ENCODE measurements at regions not wholly inside any gene's neighbourhood (a gene's known extent, or its start where the extent isn't known, plus 50 kb on each side); places are given as distances from the start of the nearest gene placed in this dataset.
A peak's percentile ranks its signal among the peaks of the same experiment; 100 is the strongest.

DNA sequence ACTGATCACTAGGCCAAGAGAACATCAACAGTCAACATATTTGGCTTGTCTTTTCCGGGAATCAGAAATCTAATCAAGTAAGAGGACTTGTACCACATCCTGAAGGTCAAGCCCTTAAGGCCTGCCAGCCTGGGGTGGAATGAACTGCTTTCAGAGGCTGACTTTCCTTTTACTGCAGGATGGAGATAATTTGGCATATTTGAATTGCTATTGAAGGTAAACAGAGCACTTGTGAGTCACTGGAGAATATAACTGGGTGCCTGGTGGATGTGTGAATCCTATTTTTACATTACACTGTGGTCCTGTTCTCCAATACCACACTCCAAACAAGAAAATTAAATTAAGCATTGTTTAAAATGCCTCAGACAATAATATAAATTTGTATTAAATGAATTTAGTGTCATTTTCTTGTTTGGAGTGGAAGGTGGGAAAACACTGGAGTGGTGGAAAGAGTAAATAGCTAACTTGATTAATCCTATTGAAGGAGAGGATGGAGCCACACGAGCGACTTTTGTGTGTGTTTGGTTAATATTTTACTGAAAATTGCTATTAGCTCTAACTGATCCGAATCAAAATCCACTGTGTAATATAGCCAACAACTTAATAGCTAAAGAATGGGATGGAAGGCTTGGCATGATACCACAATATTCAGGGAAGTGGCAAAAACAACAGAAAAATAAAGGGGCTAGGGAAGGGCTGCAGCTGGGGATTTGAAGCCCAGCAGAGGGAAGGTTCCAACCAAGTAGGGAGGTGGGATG lies 89.4 kb downstream of the OTX2 start:
- Histone ChIP-seq H3K27me3 (ENCODE audit: control insufficient read depth in 5 of 5, insufficient read depth in 4 of 5, low read length in 5 of 5) (peaks cover 0 to 5% (median 0%) of the 10 kb centered on the region in 5 donors), H3K4me1 (ENCODE audit: control insufficient read depth in 5 of 5, insufficient read depth in 5 of 5, low read length in 5 of 5) (no peaks in the 10 kb centered on the region), H3K4me3 (ENCODE audit: low read depth in 1 of 5, low read length in 5 of 5) (no peak overlapping the region), H3K27ac (ENCODE audit: low read depth, low read length) (no peak overlapping the region), H3K9ac (ENCODE audit: low read length in 5 of 5) (no peak overlapping the region), H3K9me3 (ENCODE audit: control insufficient read depth in 5 of 5, low read length in 5 of 5) (no peaks in the 10 kb centered on the region), H3K36me3 (ENCODE audit: control insufficient read depth in 5 of 5, insufficient read depth in 5 of 5, low read length in 5 of 5) (no peaks in the 10 kb centered on the region)

DNA sequence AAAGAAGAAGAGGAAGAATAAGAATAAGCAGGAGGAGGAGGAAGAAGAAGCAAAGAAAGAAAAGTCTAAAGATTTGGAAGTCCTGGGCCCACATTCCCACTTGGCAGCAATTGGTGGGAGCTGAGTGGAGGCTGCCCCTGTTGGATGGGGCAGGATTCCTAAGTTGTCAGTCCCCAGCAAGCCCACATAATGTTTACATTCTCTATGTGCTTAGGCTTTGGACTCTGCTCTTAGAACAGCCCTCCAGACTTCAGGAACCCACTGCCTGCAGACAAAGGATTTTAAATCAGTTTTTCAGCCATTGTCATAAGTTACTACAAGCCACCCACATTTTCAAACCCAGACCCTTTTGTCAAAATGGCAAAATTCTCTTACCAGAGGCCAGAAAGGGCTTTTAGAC lies 92.0 kb downstream of the OTX2 start:
- H3K9ac ChIP-seq (ENCODE audit: low read length in 5 of 5) = no peak overlapping the region
- H3K27me3 ChIP-seq (ENCODE audit: control insufficient read depth in 5 of 5, insufficient read depth in 4 of 5, low read length in 5 of 5) = peaks cover 0 to 2% (median 0%) of the 10 kb centered on the region in 5 donors
- no peaks in the 10 kb centered on the region for H3K9me3 ChIP-seq (ENCODE audit: control insufficient read depth in 5 of 5, low read length in 5 of 5)
- H3K4me3 ChIP-seq (ENCODE audit: low read depth in 1 of 5, low read length in 5 of 5) = no peak overlapping the region
- H3K36me3 ChIP-seq (ENCODE audit: control insufficient read depth in 5 of 5, insufficient read depth in 5 of 5, low read length in 5 of 5) = no peaks in the 10 kb centered on the region
- H3K4me1 ChIP-seq (ENCODE audit: control insufficient read depth in 5 of 5, insufficient read depth in 5 of 5, low read length in 5 of 5) = no peaks in the 10 kb centered on the region
- H3K27ac ChIP-seq (ENCODE audit: low read depth, low read length) = no peak overlapping the region

DNA sequence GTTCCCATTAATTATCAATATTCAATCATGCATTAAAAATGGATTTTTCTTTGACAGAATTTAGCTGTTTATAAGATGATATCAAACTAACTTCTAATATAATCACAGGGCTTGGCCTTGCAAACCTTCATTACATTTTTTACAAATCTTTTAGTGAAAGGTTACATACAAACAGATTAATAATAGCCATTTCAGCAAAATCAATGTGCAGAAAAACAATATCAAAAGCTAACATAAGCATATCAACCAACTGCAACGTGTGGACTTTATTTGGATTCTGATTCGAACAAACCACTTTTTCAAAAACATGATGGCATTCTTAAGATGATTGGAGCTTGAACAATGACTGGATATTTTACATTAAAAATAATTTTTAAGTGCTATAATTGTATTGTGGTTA lies 93.6 kb downstream of the OTX2 start:
- Histone ChIP-seq H3K4me3 (ENCODE audit: low read depth in 1 of 5, low read length in 5 of 5) (no peak overlapping the region), H3K9ac (ENCODE audit: low read length in 5 of 5) (peak overlapping the region in 1 of 5 donors; percentile 30), H3K36me3 (ENCODE audit: control insufficient read depth in 5 of 5, insufficient read depth in 5 of 5, low read length in 5 of 5) (no peaks in the 10 kb centered on the region), H3K27ac (ENCODE audit: low read depth, low read length) (no peak overlapping the region), H3K27me3 (ENCODE audit: control insufficient read depth in 5 of 5, insufficient read depth in 4 of 5, low read length in 5 of 5) (peaks cover 0 to 2% (median 0%) of the 10 kb centered on the region in 5 donors), H3K4me1 (ENCODE audit: control insufficient read depth in 5 of 5, insufficient read depth in 5 of 5, low read length in 5 of 5) (no peaks in the 10 kb centered on the region), H3K9me3 (ENCODE audit: control insufficient read depth in 5 of 5, low read length in 5 of 5) (no peaks in the 10 kb centered on the region)

DNA sequence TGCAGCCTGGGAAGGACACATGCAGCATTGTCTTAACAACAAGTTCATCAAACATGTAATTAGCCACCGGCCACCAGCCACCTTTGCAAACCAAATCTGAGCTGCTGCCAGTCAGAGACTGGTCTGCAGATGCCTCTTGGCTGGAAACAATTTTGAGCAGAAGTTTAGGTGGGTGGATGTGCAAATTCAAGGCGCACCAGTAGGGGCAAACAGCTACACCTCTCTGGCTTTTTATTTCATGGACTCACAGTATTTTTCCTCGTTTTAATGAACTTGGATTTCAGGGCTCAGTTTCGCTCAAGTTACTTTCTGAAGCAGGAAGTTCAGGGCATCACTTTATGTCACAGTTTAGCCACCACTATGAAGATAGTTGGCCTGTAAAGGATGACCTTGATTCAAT lies 94.3 kb downstream of the OTX2 start:
- H3K4me1 ChIP-seq (ENCODE audit: control insufficient read depth in 5 of 5, insufficient read depth in 5 of 5, low read length in 5 of 5) = no peaks in the 10 kb centered on the region
- no peak overlapping the region for H3K9ac ChIP-seq (ENCODE audit: low read length in 5 of 5)
- H3K36me3 ChIP-seq (ENCODE audit: control insufficient read depth in 5 of 5, insufficient read depth in 5 of 5, low read length in 5 of 5) = no peaks in the 10 kb centered on the region
- no peaks in the 10 kb centered on the region for H3K9me3 ChIP-seq (ENCODE audit: control insufficient read depth in 5 of 5, low read length in 5 of 5)
- no peak overlapping the region for H3K27ac ChIP-seq (ENCODE audit: low read depth, low read length)
- no peak overlapping the region for H3K4me3 ChIP-seq (ENCODE audit: low read depth in 1 of 5, low read length in 5 of 5)
- peaks cover 0 to 2% (median 0%) of the 10 kb centered on the region in 5 donors for H3K27me3 ChIP-seq (ENCODE audit: control insufficient read depth in 5 of 5, insufficient read depth in 4 of 5, low read length in 5 of 5)

DNA sequence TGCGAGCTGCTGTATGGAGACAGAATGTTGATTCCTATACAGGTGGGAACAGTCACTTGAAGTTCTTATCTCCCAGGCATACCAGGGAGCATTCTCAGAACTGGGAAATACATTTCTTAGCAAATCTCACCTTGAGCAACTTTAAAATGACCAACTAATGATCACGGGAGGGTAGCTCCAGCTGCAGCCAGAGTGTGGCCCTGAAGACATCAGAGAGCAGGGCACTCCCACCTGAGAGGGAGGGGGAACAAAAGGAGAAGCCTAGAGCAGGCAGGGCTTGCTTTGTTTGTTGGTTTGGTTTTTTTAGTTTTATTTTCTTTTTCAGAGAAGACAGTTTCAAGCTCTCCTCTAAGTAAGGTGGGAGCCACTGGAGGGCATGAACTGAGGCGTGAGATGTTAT lies 101.1 kb downstream of the OTX2 start:
- Histone ChIP-seq H3K4me3 (ENCODE audit: low read depth in 1 of 5, low read length in 5 of 5) (no peak overlapping the region), H3K9ac (ENCODE audit: low read length in 5 of 5) (no peak overlapping the region), H3K27ac (ENCODE audit: low read depth, low read length) (no peak overlapping the region), H3K4me1 (ENCODE audit: control insufficient read depth in 5 of 5, insufficient read depth in 5 of 5, low read length in 5 of 5) (peaks cover 0 to under 1% (median 0%) of the 10 kb centered on the region in 5 donors), H3K27me3 (ENCODE audit: control insufficient read depth in 5 of 5, insufficient read depth in 4 of 5, low read length in 5 of 5) (peaks cover 0 to 5% (median 0%) of the 10 kb centered on the region in 5 donors), H3K36me3 (ENCODE audit: control insufficient read depth in 5 of 5, insufficient read depth in 5 of 5, low read length in 5 of 5) (no peaks in the 10 kb centered on the region), H3K9me3 (ENCODE audit: control insufficient read depth in 5 of 5, low read length in 5 of 5) (no peaks in the 10 kb centered on the region)

DNA sequence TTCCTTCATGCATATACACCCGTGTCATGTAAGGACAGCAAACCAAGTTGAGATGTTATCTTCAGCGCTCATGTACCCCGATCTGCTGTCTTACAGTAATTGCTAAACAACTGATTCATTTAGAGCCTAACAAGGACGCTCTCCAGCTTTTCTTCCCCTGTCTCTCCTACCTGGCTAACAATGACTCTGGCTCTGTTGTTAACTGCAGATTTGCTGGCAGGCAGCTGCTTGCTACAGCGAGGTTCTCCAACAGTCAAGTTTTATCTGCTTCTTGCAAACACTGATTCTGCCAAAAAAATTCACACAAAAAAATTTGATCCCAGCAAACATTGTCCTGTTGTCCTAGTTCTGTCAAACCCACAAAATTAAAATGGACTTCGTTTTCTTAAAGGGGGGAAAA lies 101.6 kb downstream of the OTX2 start:
- Histone ChIP-seq H3K27ac (ENCODE audit: low read depth, low read length) (no peak overlapping the region), H3K9ac (ENCODE audit: low read length in 5 of 5) (no peak overlapping the region)

DNA sequence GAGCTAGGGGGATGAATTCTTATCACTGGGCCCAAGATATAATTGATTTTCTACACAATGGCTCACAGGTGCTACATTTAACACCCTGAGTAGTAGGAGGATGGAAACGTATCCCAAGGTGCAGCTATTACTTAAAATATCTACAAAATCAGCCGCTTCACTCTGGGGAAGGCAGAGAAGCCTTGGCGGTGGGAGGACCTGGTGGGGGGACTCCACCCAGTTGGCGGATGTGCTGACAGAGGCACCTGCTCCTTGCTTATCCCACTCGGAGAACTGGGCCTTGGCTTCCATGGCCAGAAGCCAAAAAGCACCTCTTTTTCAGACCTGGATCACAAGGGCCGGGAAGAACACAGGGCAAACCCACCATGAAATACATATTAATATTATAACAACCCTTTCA lies 106.3 kb downstream of the OTX2 start:
- Histone ChIP-seq H3K9ac (ENCODE audit: low read length in 5 of 5) (no peak overlapping the region), H3K36me3 (ENCODE audit: control insufficient read depth in 5 of 5, insufficient read depth in 5 of 5, low read length in 5 of 5) (no peaks in the 10 kb centered on the region), H3K4me1 (ENCODE audit: control insufficient read depth in 5 of 5, insufficient read depth in 5 of 5, low read length in 5 of 5) (peaks cover 0 to 4% (median 0%) of the 10 kb centered on the region in 5 donors), H3K9me3 (ENCODE audit: control insufficient read depth in 5 of 5, low read length in 5 of 5) (no peaks in the 10 kb centered on the region), H3K27ac (ENCODE audit: low read depth, low read length) (no peak overlapping the region), H3K27me3 (ENCODE audit: control insufficient read depth in 5 of 5, insufficient read depth in 4 of 5, low read length in 5 of 5) (peaks cover 0 to 5% (median 0%) of the 10 kb centered on the region in 5 donors), H3K4me3 (ENCODE audit: low read depth in 1 of 5, low read length in 5 of 5) (no peak overlapping the region)

More for the DNA sequence above, 101.6 kb downstream of the OTX2 start:
- Histone ChIP-seq H3K4me3 (ENCODE audit: low read depth in 1 of 5, low read length in 5 of 5) (no peak overlapping the region), H3K9me3 (ENCODE audit: control insufficient read depth in 5 of 5, low read length in 5 of 5) (no peaks in the 10 kb centered on the region), H3K36me3 (ENCODE audit: control insufficient read depth in 5 of 5, insufficient read depth in 5 of 5, low read length in 5 of 5) (no peaks in the 10 kb centered on the region), H3K27me3 (ENCODE audit: control insufficient read depth in 5 of 5, insufficient read depth in 4 of 5, low read length in 5 of 5) (peaks cover 0 to 5% (median 0%) of the 10 kb centered on the region in 5 donors), H3K4me1 (ENCODE audit: control insufficient read depth in 5 of 5, insufficient read depth in 5 of 5, low read length in 5 of 5) (peaks cover 0 to 4% (median 0%) of the 10 kb centered on the region in 5 donors)

DNA sequence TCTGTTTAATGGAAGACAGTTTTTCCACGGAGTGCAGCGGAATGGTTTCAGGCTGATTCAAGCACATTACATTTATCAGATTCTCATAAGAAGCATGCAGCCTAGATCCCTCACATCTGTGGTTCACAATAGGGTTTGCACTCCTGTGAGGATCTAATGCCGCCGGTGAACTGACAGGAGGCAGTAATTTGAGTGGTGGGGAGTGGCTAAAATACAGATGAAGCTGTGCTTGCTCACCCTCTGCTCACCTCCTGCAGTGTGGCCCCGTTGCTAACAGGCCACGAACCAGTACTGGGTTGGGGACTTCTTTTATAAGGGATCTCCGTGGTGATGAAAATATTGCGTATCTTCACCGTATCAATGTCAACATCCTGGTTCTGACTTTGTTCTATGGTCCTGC lies 107.8 kb downstream of the OTX2 start:
- Histone ChIP-seq H3K4me3 (ENCODE audit: low read depth in 1 of 5, low read length in 5 of 5) (no peak overlapping the region), H3K9me3 (ENCODE audit: control insufficient read depth in 5 of 5, low read length in 5 of 5) (no peaks in the 10 kb centered on the region), H3K36me3 (ENCODE audit: control insufficient read depth in 5 of 5, insufficient read depth in 5 of 5, low read length in 5 of 5) (no peaks in the 10 kb centered on the region), H3K4me1 (ENCODE audit: control insufficient read depth in 5 of 5, insufficient read depth in 5 of 5, low read length in 5 of 5) (peaks cover 0 to 4% (median 0%) of the 10 kb centered on the region in 5 donors), H3K27me3 (ENCODE audit: control insufficient read depth in 5 of 5, insufficient read depth in 4 of 5, low read length in 5 of 5) (peaks cover 0 to 2% (median 0%) of the 10 kb centered on the region in 5 donors), H3K9ac (ENCODE audit: low read length in 5 of 5) (no peak overlapping the region), H3K27ac (ENCODE audit: low read depth, low read length) (no peak overlapping the region)

Data from subcutaneous abdominal adipose tissue (tissue), 5 donors.